ENCODE measurements at regions not wholly inside any gene's neighbourhood (a gene's known extent, or its start where the extent isn't known, plus 50 kb on each side); places are given as distances from the start of the nearest gene placed in this dataset.

DNA sequence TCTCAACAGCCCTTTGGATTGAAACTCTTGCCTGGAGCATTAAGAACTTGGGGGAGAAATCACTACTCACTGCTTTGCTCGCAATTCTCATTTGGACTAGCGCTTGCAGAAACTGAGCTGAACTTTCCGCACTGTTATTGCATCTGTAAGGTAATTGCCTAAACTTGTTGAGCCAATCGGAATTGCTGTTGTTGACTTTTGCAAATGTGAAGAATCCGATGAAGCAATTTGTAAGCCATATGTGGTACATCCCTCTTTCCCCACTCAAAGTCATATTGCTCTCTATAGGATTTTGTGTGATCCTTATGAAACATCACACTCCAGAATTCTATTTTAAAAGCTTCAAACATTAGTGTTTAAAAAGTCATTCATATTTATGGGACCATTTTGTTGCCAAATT lies 191.7 kb upstream of the GBE1 start (continued):
- TF ChIP-seq, protein P1, sequence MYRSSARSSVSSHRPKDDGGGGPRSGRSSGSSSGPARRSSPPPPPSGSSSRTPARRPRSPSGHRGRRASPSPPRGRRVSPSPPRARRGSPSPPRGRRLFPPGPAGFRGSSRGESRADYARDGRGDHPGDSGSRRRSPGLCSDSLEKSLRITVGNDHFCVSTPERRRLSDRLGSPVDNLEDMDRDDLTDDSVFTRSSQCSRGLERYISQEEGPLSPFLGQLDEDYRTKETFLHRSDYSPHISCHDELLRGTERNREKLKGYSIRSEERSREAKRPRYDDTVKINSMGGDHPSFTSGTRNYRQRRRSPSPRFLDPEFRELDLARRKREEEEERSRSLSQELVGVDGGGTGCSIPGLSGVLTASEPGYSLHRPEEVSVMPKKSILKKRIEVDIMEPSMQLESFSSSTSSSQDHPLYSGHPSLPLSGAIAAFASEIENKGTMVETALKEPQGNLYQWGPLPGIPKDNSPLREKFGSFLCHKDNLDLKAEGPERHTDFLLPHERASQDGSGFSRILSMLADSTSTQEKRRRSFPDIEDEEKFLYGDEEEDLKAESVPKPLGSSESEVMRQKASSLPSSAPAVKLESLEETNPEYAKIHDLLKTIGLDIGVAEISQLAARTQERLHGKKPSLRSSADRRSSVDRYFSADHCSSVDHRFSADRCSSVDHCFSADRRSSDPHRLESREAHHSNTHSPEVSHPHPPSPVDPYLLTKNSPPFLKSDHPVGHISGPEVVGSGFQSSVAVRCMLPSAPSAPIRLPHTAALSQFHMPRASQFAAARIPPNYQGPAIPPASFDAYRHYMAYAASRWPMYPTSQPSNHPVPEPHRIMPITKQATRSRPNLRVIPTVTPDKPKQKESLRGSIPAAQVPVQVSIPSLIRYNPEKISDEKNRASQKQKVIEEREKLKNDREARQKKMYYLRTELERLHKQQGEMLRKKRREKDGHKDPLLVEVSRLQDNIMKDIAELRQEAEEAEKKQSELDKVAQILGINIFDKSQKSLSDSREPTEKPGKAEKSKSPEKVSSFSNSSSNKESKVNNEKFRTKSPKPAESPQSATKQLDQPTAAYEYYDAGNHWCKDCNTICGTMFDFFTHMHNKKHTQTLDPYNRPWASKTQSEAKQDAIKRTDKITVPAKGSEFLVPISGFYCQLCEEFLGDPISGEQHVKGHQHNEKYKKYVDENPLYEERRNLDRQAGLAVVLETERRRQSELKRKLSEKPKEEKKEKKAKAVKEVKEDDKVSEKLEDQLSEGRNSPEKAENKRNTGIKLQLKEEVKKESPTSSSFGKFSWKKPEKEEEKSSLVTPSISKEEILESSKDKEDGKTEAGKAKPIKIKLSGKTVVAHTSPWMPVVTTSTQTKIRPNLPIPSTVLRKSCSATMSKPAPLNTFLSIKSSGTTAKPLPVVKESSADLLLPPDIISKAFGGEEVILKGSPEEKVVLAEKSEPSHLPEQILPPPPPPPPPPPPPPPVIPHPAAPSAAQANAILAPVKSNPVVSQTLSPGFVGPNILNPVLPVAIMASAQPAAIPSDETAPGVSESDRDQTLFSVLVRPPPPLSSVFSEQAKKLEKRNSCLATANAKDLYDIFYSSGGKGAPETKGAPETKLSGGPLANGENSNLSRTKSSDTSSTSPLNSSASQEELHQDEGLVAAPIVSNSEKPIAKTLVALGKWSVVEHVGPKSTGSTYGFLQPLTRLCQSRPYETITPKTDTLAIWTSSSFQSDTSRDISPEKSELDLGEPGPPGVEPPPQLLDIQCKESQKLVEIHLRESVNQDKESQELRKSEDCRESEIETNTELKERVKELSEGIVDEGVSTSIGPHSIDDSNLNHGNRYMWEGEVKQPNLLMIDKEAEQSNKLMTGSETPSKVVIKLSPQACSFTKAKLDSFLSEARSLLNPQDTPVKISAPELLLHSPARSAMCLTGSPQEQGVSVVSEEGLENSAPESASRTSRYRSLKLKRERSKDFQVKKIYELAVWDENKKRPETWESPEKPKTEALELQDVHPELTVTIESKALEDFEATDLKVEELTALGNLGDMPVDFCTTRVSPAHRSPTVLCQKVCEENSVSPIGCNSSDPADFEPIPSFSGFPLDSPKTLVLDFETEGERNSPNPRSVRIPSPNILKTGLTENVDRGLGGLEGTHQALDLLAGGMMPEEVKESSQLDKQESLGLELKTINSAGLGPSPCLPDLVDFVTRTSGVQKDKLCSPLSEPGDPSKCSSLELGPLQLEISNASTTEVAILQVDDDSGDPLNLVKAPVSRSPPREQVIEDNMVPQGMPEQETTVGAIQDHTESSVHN (IDR thresholded peaks at IDR 0.05; ENCODE audit: borderline replicate concordance in 1 of 2, low read depth in 1 of 2) = no peak
- TF ChIP-seq POLR2B (IDR thresholded peaks at IDR 0.05; ENCODE audit: low read depth, partially characterized antibody) = no peak
- TF ChIP-seq JUN (IDR thresholded peaks at IDR 0.05; ENCODE audit: borderline replicate concordance, low read depth, low read length) = no peak
- TF ChIP-seq JUN (CRISPR knock-in tag; IDR thresholded peaks at IDR 0.05; ENCODE audit: borderline replicate concordance) = no peak
- no peak for TF ChIP-seq CBX1 (IDR thresholded peaks at IDR 0.05; ENCODE audit: low read depth)
